ENCODE measurements at regions not wholly inside any gene's neighbourhood (a gene's known extent, or its start where the extent isn't known, plus 50 kb on each side); places are given as distances from the start of the nearest gene placed in this dataset.

DNA sequence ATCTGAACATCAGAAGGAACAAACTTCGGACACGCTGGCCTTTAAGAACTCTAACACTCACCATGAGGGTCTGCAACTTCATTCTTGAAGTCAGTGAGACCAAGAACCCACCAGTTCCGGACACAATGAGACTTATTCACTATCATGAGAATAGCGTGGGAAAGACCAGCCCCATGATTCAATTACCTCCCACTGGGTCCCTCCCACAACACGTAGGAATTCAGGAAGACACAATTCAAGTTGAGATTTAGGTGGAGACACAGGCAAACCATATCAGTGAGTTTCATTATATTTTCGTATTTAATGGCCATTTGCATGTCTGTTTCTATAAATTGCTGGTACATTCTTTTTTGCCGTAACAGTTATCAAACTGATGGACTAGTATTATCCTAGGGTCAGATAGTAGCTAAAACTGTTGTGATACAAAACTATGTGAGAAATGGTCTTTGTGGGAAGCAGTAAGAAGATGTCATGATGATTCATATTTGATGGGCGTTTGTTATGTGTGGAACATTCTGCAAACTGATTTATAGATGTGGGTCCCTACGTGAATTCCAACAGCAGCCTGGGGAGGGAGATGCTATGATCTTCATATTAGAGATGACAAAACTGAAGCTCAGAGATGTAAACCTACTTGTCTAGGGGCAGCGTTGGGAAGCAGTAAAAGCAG lies 282.4 kb upstream of the TMEM132C start:
- TF ChIP-seq, protein P1, sequence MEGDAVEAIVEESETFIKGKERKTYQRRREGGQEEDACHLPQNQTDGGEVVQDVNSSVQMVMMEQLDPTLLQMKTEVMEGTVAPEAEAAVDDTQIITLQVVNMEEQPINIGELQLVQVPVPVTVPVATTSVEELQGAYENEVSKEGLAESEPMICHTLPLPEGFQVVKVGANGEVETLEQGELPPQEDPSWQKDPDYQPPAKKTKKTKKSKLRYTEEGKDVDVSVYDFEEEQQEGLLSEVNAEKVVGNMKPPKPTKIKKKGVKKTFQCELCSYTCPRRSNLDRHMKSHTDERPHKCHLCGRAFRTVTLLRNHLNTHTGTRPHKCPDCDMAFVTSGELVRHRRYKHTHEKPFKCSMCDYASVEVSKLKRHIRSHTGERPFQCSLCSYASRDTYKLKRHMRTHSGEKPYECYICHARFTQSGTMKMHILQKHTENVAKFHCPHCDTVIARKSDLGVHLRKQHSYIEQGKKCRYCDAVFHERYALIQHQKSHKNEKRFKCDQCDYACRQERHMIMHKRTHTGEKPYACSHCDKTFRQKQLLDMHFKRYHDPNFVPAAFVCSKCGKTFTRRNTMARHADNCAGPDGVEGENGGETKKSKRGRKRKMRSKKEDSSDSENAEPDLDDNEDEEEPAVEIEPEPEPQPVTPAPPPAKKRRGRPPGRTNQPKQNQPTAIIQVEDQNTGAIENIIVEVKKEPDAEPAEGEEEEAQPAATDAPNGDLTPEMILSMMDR (conservative IDR thresholded peaks at IDR 0.05; ENCODE audit: low read length): no peak
- no peak for TF ChIP-seq EZH2phosphoT487 (IDR thresholded peaks at IDR 0.05; ENCODE audit: borderline replicate concordance, low read depth, low read length)
- CTCF ChIA-PET (ENCODE audit: unreplicated experiment): no interaction called here

DNA sequence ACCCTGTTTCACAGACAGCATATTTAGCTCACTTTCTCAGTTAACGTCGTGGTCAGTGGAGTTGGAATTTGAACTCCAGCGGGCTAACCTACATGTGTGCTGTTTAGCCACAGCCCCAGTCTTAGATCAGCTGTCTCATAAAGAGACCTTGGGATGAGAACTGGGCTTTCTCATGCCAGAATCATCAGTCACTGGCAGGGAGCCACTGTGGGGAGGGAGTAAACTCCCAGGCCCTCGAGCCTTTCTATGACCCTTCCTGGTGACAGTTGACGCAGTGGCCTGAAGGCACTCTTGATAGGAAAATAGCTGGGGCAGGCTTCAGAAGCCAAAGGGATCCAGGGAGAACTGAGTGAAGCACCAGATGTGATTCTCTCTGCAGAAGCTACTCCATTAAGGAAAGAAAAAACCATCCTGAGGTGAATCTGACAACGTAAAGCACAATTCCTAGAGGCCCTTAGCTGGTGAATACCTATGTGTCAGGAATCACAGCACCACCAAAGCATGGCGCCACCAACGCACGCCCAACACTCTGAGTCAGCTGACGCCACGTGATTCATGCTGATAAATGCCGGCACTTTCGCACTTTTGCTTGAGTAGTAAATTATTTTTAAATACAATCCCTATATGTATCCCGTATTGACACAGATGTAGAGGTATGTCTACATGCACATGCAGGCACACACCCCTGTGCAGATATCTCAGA lies 279.6 kb upstream of the TMEM132C start:
- POLR2A ChIA-PET: no interaction called here
- Histone ChIP-seq H3K4me1 (ENCODE audit: insufficient read depth, low read length, poor library complexity, severe bottlenecking) (no peaks in the 10 kb centered on the region), H3K79me2 (ENCODE audit: insufficient read depth, low read depth, low read length) (no peaks in the 10 kb centered on the region), H2AFZ (ENCODE audit: low read length) (no peak overlapping the region), H4K20me1 (ENCODE audit: insufficient read depth, low read length) (no peaks in the 10 kb centered on the region), H3K4me3 (ENCODE audit: low read depth, low read length, poor library complexity, severe bottlenecking) (no peak overlapping the region), H3K36me3 (ENCODE audit: insufficient read depth, low read length) (no peaks in the 10 kb centered on the region), H3K9me3 (ENCODE audit: low read length) (no peaks in the 10 kb centered on the region), H3K9me2 (ENCODE audit: insufficient read depth, low read length) (no peaks in the 10 kb centered on the region), H3K4me2 (ENCODE audit: low read length) (no peak overlapping the region), H3K27ac (ENCODE audit: low read depth, low read length, poor library complexity, severe bottlenecking) (no peak overlapping the region)
- intact Hi-C loops (cut with micrococcal nuclease; ENCODE audit: unreplicated experiment): no loop called here
- CTCF ChIA-PET (ENCODE audit: unreplicated experiment): no interaction called here
- TF ChIP-seq, protein P1 (conservative IDR thresholded peaks at IDR 0.05; ENCODE audit: low read length): no peak
- no peak for TF ChIP-seq EZH2phosphoT487 (IDR thresholded peaks at IDR 0.05; ENCODE audit: borderline replicate concordance, low read depth, low read length)
- DNase-seq (ENCODE audit: low spot score): no peak
- no TSS peak for BruUV-seq (replicated peaks)

More for the DNA sequence above, 282.4 kb upstream of the TMEM132C start:
- H3K27ac ChIP-seq (ENCODE audit: low read depth, low read length, poor library complexity, severe bottlenecking): no peak overlapping the region
- no peaks in the 10 kb centered on the region for H3K4me1 ChIP-seq (ENCODE audit: insufficient read depth, low read length, poor library complexity, severe bottlenecking)
- no peak overlapping the region for H3K4me2 ChIP-seq (ENCODE audit: low read length)
- H3K36me3 ChIP-seq (ENCODE audit: insufficient read depth, low read length): no peaks in the 10 kb centered on the region
- BruUV-seq (replicated peaks): no TSS peak
- intact Hi-C loops (cut with micrococcal nuclease; ENCODE audit: unreplicated experiment): no loop called here
- H3K9me2 ChIP-seq (ENCODE audit: insufficient read depth, low read length): no peaks in the 10 kb centered on the region
- H3K9me3 ChIP-seq (ENCODE audit: low read length): no peaks in the 10 kb centered on the region
- H4K20me1 ChIP-seq (ENCODE audit: insufficient read depth, low read length): no peaks in the 10 kb centered on the region
- H3K79me2 ChIP-seq (ENCODE audit: insufficient read depth, low read depth, low read length): no peaks in the 10 kb centered on the region
- POLR2A ChIA-PET: no interaction called here
- no peak for DNase-seq (ENCODE audit: low spot score)
- no peak overlapping the region for H3K4me3 ChIP-seq (ENCODE audit: low read depth, low read length, poor library complexity, severe bottlenecking)
- no peak overlapping the region for H2AFZ ChIP-seq (ENCODE audit: low read length)

DNA sequence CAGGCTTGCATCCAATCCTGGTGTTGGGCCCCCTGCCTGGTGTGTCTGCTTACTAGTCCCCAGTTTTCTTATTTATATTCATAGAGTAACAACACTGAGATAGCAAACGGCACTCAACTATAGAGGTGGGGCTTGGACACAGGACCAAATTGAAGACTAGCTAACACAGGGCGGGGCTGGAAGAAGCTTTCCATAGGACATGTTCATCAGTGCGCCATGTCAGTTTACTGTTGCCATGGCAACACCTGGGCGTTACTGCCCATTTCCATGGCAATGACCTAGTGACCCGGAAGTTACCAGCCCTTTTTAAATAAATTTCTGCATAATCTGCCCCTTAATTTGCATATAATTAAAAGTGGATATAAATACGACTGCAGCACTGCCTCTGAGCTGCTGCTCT lies 275.5 kb upstream of the TMEM132C start:
- DNase-seq (ENCODE audit: low spot score): no peak
- H2AFZ ChIP-seq (ENCODE audit: low read length): no peak overlapping the region
- no peaks in the 10 kb centered on the region for H3K9me2 ChIP-seq (ENCODE audit: insufficient read depth, low read length)
- POLR2A ChIA-PET: no interaction called here
- H4K20me1 ChIP-seq (ENCODE audit: insufficient read depth, low read length): no peaks in the 10 kb centered on the region
- TF ChIP-seq, protein P1 (conservative IDR thresholded peaks at IDR 0.05; ENCODE audit: low read length): no peak
- TF ChIP-seq EZH2phosphoT487 (IDR thresholded peaks at IDR 0.05; ENCODE audit: borderline replicate concordance, low read depth, low read length): no peak
- H3K79me2 ChIP-seq (ENCODE audit: insufficient read depth, low read depth, low read length): no peaks in the 10 kb centered on the region
- H3K9me3 ChIP-seq (ENCODE audit: low read length): no peaks in the 10 kb centered on the region
- BruUV-seq (replicated peaks): no TSS peak
- CTCF ChIA-PET (ENCODE audit: unreplicated experiment): no interaction called here
- intact Hi-C loops (cut with micrococcal nuclease; ENCODE audit: unreplicated experiment): no loop called here
- no peak overlapping the region for H3K27ac ChIP-seq (ENCODE audit: low read depth, low read length, poor library complexity, severe bottlenecking)
- H3K4me3 ChIP-seq (ENCODE audit: low read depth, low read length, poor library complexity, severe bottlenecking): no peak overlapping the region
- H3K36me3 ChIP-seq (ENCODE audit: insufficient read depth, low read length): no peaks in the 10 kb centered on the region
- H3K4me1 ChIP-seq (ENCODE audit: insufficient read depth, low read length, poor library complexity, severe bottlenecking): no peaks in the 10 kb centered on the region
- H3K4me2 ChIP-seq (ENCODE audit: low read length): no peak overlapping the region
